Transverse colon (tissue), 4 donors: ENCODE measurements at regions not wholly inside any gene's neighbourhood (a gene's known extent, or its start where the extent isn't known, plus 50 kb on each side); places are given as distances from the start of the nearest gene placed in this dataset.
"Not testable (repeated sequence)": the region's sequence is repeated elsewhere in the genome, so short reads cannot be mapped to it uniquely, and the experiment has no call there.

Experiments
- DNase-seq: peaks from one replicate; pipeline ENCODE4 v3.0.0-alpha.2; 2019
- H3K27ac ChIP-seq, 4 donors: fragments of 200-600 bp; sonication (generic); 2 replicates each; pipeline ENCODE4 v1.5.1; 2016 to 2018; ENCODE audit warnings: inconsistent platforms in 4 of 4
- H3K27me3 ChIP-seq: fragments of 200-600 bp; sonication (generic); 2 replicates; pipeline ENCODE4 v1.5.1; 2017; ENCODE audit warnings: inconsistent platforms
- H3K36me3 ChIP-seq, 4 donors: fragments of 200-600 bp; sonication (generic); 2 replicates each; pipeline ENCODE4 v1.5.1; 2017 to 2019; ENCODE audit warnings: inconsistent platforms in 4 of 4
- H3K4me1 ChIP-seq, 4 donors: fragments of 200-600 bp; sonication (generic); 2 replicates each; pipeline ENCODE4 v1.5.1; 2017 to 2020; ENCODE audit warnings: inconsistent platforms in 4 of 4
- H3K4me3 ChIP-seq, 4 donors: fragments of 200-600 bp; sonication (generic); 1 replicate in 1 of 4; 2 replicates in 3 of 4; pipeline versions ENCODE4 v1.5.1 to v1.6.1; 2017 to 2019; ENCODE audit warnings: inconsistent platforms in 4 of 4
- H3K9me3 ChIP-seq, 2 donors: fragments of 200-600 bp; sonication (generic); 2 replicates each; pipeline ENCODE4 v1.5.1; 2017 to 2019; ENCODE audit warnings: inconsistent platforms in 2 of 2
- CTCF ChIP-seq, 5 experiments: fragments of 200-600 bp in 3 of 5; fragments of 450-650 bp in 2 of 5; sonication (generic) in 3 of 5; IDR thresholded peaks; 1 replicate in 2 of 5; 2 replicates in 3 of 5; pipeline ENCODE4 v1.5.1; 2016 to 2017; ENCODE audit warnings: antibody characterized with exemption in 5 of 5, inconsistent platforms in 3 of 5, mild to moderate bottlenecking in 2 of 5, moderate library complexity in 1 of 5
- EP300 ChIP-seq: sonication (generic); formaldehyde crosslinking; IDR thresholded peaks from one replicate; pipeline ENCODE4 v1.6.1; 2017; ENCODE audit warnings: antibody characterized with exemption, low read depth
- POLR2A ChIP-seq: fragments of 450-650 bp; IDR thresholded peaks from one replicate; pipeline ENCODE4 v1.6.1; 2016; ENCODE audit warnings: antibody characterized with exemption, mild to moderate bottlenecking, moderate library complexity
- POLR2AphosphoS5 ChIP-seq, 3 donors: sonication (generic); formaldehyde crosslinking; IDR thresholded peaks; one replicate each; pipeline ENCODE4 v1.6.1; 2016; ENCODE audit warnings: antibody characterized with exemption in 3 of 3
- WGBS, 2 donors: methylation state at CpG; one replicate each; pipeline ENCODE4 v1.1.5; 2018; ENCODE audit warnings: low coverage in 1 of 2; 5-methylcytosine and 5-hydroxymethylcytosine counted together
- in situ Hi-C, 4 donors: fragments of 200-750 bp; cut with MboI; loops; one replicate each; pipeline versions ENCODE4 v1.15.0 to v1.15.1; 2017; ENCODE audit warnings: low sequenced_read_pairs in 3 of 4, low pct_ligation_motif_present in 1 of 4, low pct_unique_long_range_greater_than_20kb in 1 of 4
- intact Hi-C: fragments of 100-400 bp; cut with DNase I; formaldehyde crosslinking; loops from one replicate; pipeline ENCODE4 v1.15.1; 2023; ENCODE audit warnings: low total_unique reads

GRCh38 chrX:82412858-82413257 is 1095.2 kb upstream of the POU3F4 start:
- Histone ChIP-seq H3K4me3 (no peak overlapping the region), H3K27ac (no peak overlapping the region), H3K9me3 (no peaks in the 10 kb centered on the region), H3K27me3 (no peaks in the 10 kb centered on the region), H3K36me3 (no peaks in the 10 kb centered on the region), H3K4me1 (no peaks in the 10 kb centered on the region)
- intact Hi-C loops (no loop called here), in situ Hi-C loops (no loop called here)
- TF ChIP-seq EP300 (no peak), POLR2A (no peak), CTCF (IDR thresholded peaks at IDR 0.05) (no peak), POLR2AphosphoS5 (IDR thresholded peaks at IDR 0.05) (no peak)
- WGBS, 2 donors: 56% methylated on average over 2 of the region's 2 CpGs; no CpG with 5 or more reads in 1 of the 2 donors
- no peak for DNase-seq

- in situ Hi-C loops (no loop called here), intact Hi-C loops (no loop called here)
- Histone ChIP-seq H3K4me1 (no peaks in the 10 kb centered on the region), H3K36me3 (no peaks in the 10 kb centered on the region), H3K9me3 (no peaks in the 10 kb centered on the region), H3K4me3 (no peak overlapping the region), H3K27me3 (no peaks in the 10 kb centered on the region), H3K27ac (no peak overlapping the region)
- TF ChIP-seq POLR2A (no peak), POLR2AphosphoS5 (IDR thresholded peaks at IDR 0.05) (no peak), EP300 (no peak), CTCF (IDR thresholded peaks at IDR 0.05) (no peak)
- no peak for DNase-seq
- 60 to 62% methylated on average over 1 to 2 of the region's 2 CpGs for WGBS, 2 donors
Measured at GRCh38 chrX:82442281-82442680, 1065.8 kb upstream of the POU3F4 start.

GRCh38 chrX:82451725-82452124 is 1056.4 kb upstream of the POU3F4 start:
- H3K9me3 ChIP-seq: no peaks in the 10 kb centered on the region
- no peak for TF ChIP-seq CTCF (IDR thresholded peaks at IDR 0.05)
- no peak for TF ChIP-seq EP300
- TF ChIP-seq POLR2A: no peak
- H3K4me1 ChIP-seq: no peaks in the 10 kb centered on the region
- no peak overlapping the region for H3K27ac ChIP-seq
- no peaks in the 10 kb centered on the region for H3K36me3 ChIP-seq
- 88% methylated on average over 4 of the region's 4 CpGs; no CpG with 5 or more reads in 1 of the 2 donors for WGBS, 2 donors
- intact Hi-C loops: no loop called here
- DNase-seq: no peak
- no peaks in the 10 kb centered on the region for H3K27me3 ChIP-seq
- no peak overlapping the region for H3K4me3 ChIP-seq
- in situ Hi-C loops: no loop called here

GRCh38 chrX:82455852-82456251 is 1052.2 kb upstream of the POU3F4 start:
- in situ Hi-C loops, H3K27me3 ChIP-seq, H3K27ac ChIP-seq, DNase-seq, H3K9me3 ChIP-seq, H3K4me3 ChIP-seq, H3K4me1 ChIP-seq, intact Hi-C loops, H3K36me3 ChIP-seq: not testable (repeated sequence)
- 83 to 100% methylated on average over 1 to 2 of the region's 2 CpGs for WGBS, 2 donors

- 64 to 100% methylated on average over 1 to 4 of the region's 4 CpGs for WGBS, 2 donors
- H3K9me3 ChIP-seq: no peaks in the 10 kb centered on the region
- no peaks in the 10 kb centered on the region for H3K27me3 ChIP-seq
- no peak overlapping the region for H3K4me3 ChIP-seq
- H3K36me3 ChIP-seq: no peaks in the 10 kb centered on the region
- in situ Hi-C loops (no loop called here), intact Hi-C loops (no loop called here)
- H3K4me1 ChIP-seq: no peaks in the 10 kb centered on the region
- no peak for TF ChIP-seq CTCF (IDR thresholded peaks at IDR 0.05)
- no peak for TF ChIP-seq POLR2A
- DNase-seq: no peak
- H3K27ac ChIP-seq: no peak overlapping the region
Measured at GRCh38 chrX:82458207-82458754, 1049.8 kb upstream of the POU3F4 start.
